ENCODE measurements at regions not wholly inside any gene's neighbourhood (a gene's known extent, or its start where the extent isn't known, plus 50 kb on each side); places are given as distances from the start of the nearest gene placed in this dataset.
"Not testable (repeated sequence)": the region's sequence is repeated elsewhere in the genome, so short reads cannot be mapped to it uniquely, and the experiment has no call there.

- Mint-ChIP-seq H3K27ac (no peak overlapping the region), H3K36me3 (ENCODE audit: low read depth) (no peaks in the 10 kb centered on the region), H3K4me1 (ENCODE audit: low read depth) (no peaks in the 10 kb centered on the region), H3K4me3 (no peak overlapping the region), H3K27me3 (no peaks in the 10 kb centered on the region), H3K9me3 (no peaks in the 10 kb centered on the region)
- intact Hi-C loops (cut with micrococcal nuclease): no loop called here
Observed at GRCh38 chr3:81245043-81245442, 516.4 kb downstream of the GBE1 start.

GRCh38 chr3:81244231-81244630 is 517.2 kb downstream of the GBE1 start:
- no peak overlapping the region for H3K4me3 Mint-ChIP-seq
- intact Hi-C loops (cut with micrococcal nuclease): no loop called here
- H3K4me1 Mint-ChIP-seq (ENCODE audit: low read depth): no peaks in the 10 kb centered on the region
- no peak overlapping the region for H3K27ac Mint-ChIP-seq
- no peaks in the 10 kb centered on the region for H3K9me3 Mint-ChIP-seq
- no peaks in the 10 kb centered on the region for H3K27me3 Mint-ChIP-seq
- H3K36me3 Mint-ChIP-seq (ENCODE audit: low read depth): no peaks in the 10 kb centered on the region

GRCh38 chr3:81242871-81243270 is 518.6 kb downstream of the GBE1 start:
- H3K27ac Mint-ChIP-seq: no peak overlapping the region
- H3K9me3 Mint-ChIP-seq: no peaks in the 10 kb centered on the region
- no peak overlapping the region for H3K4me3 Mint-ChIP-seq
- no peaks in the 10 kb centered on the region for H3K4me1 Mint-ChIP-seq (ENCODE audit: low read depth)
- H3K27me3 Mint-ChIP-seq: no peaks in the 10 kb centered on the region
- no peaks in the 10 kb centered on the region for H3K36me3 Mint-ChIP-seq (ENCODE audit: low read depth)
- intact Hi-C loops (cut with micrococcal nuclease): no loop called here

GRCh38 chr3:81237181-81237580 is 524.3 kb downstream of the GBE1 start:
- H3K27me3 Mint-ChIP-seq: no peaks in the 10 kb centered on the region
- H3K4me3 Mint-ChIP-seq: no peak overlapping the region
- H3K36me3 Mint-ChIP-seq (ENCODE audit: low read depth): no peaks in the 10 kb centered on the region
- intact Hi-C loops (cut with micrococcal nuclease): no loop called here
- no peaks in the 10 kb centered on the region for H3K9me3 Mint-ChIP-seq
- no peak overlapping the region for H3K27ac Mint-ChIP-seq
- H3K4me1 Mint-ChIP-seq (ENCODE audit: low read depth): no peaks in the 10 kb centered on the region

GRCh38 chr3:81218023-81218422 is 543.4 kb downstream of the GBE1 start:
- intact Hi-C loops (cut with micrococcal nuclease): no loop called here
- Mint-ChIP-seq H3K27me3 (no peaks in the 10 kb centered on the region), H3K4me3 (no peak overlapping the region), H3K27ac (no peak overlapping the region), H3K9me3 (no peaks in the 10 kb centered on the region), H3K4me1 (ENCODE audit: low read depth) (no peaks in the 10 kb centered on the region), H3K36me3 (ENCODE audit: low read depth) (no peaks in the 10 kb centered on the region)

GRCh38 chr3:81217101-81217500 is 544.3 kb downstream of the GBE1 start:
- intact Hi-C loops (cut with micrococcal nuclease): no loop called here
- Mint-ChIP-seq H3K9me3 (no peaks in the 10 kb centered on the region), H3K4me3 (no peak overlapping the region), H3K27me3 (no peaks in the 10 kb centered on the region), H3K4me1 (ENCODE audit: low read depth) (no peaks in the 10 kb centered on the region), H3K36me3 (ENCODE audit: low read depth) (no peaks in the 10 kb centered on the region), H3K27ac (no peak overlapping the region)

GRCh38 chr3:81216192-81216591 is 545.3 kb downstream of the GBE1 start:
- Mint-ChIP-seq H3K9me3 (no peaks in the 10 kb centered on the region), H3K27ac (no peak overlapping the region), H3K4me1 (ENCODE audit: low read depth) (no peaks in the 10 kb centered on the region), H3K27me3 (no peaks in the 10 kb centered on the region), H3K36me3 (ENCODE audit: low read depth) (no peaks in the 10 kb centered on the region), H3K4me3 (no peak overlapping the region)
- intact Hi-C loops (cut with micrococcal nuclease): no loop called here

GRCh38 chr3:81214631-81215030 is 546.8 kb downstream of the GBE1 start:
- no peaks in the 10 kb centered on the region for H3K4me1 Mint-ChIP-seq (ENCODE audit: low read depth)
- no peaks in the 10 kb centered on the region for H3K9me3 Mint-ChIP-seq
- intact Hi-C loops (cut with micrococcal nuclease): no loop called here
- H3K27me3 Mint-ChIP-seq: no peaks in the 10 kb centered on the region
- H3K36me3 Mint-ChIP-seq (ENCODE audit: low read depth): no peaks in the 10 kb centered on the region
- H3K27ac Mint-ChIP-seq: no peak overlapping the region
- no peak overlapping the region for H3K4me3 Mint-ChIP-seq

GRCh38 chr3:81199587-81199986 is 561.9 kb downstream of the GBE1 start:
- intact Hi-C loops (cut with micrococcal nuclease): no loop called here
- H3K27ac Mint-ChIP-seq: no peak overlapping the region
- no peaks in the 10 kb centered on the region for H3K4me1 Mint-ChIP-seq (ENCODE audit: low read depth)
- H3K27me3 Mint-ChIP-seq: no peaks in the 10 kb centered on the region
- H3K4me3 Mint-ChIP-seq: no peak overlapping the region
- no peaks in the 10 kb centered on the region for H3K9me3 Mint-ChIP-seq
- no peaks in the 10 kb centered on the region for H3K36me3 Mint-ChIP-seq (ENCODE audit: low read depth)

GRCh38 chr3:81198756-81199155 is 562.7 kb downstream of the GBE1 start:
- Mint-ChIP-seq H3K4me1 (ENCODE audit: low read depth) (no peaks in the 10 kb centered on the region), H3K4me3 (no peak overlapping the region), H3K9me3 (no peaks in the 10 kb centered on the region), H3K36me3 (ENCODE audit: low read depth) (no peaks in the 10 kb centered on the region), H3K27me3 (no peaks in the 10 kb centered on the region), H3K27ac (no peak overlapping the region)
- intact Hi-C loops (cut with micrococcal nuclease): no loop called here

GRCh38 chr3:81198216-81198615 is 563.2 kb downstream of the GBE1 start:
- Mint-ChIP-seq H3K4me3 (no peak overlapping the region), H3K27ac (no peak overlapping the region), H3K27me3 (no peaks in the 10 kb centered on the region), H3K36me3 (ENCODE audit: low read depth) (no peaks in the 10 kb centered on the region), H3K9me3 (no peaks in the 10 kb centered on the region), H3K4me1 (ENCODE audit: low read depth) (no peaks in the 10 kb centered on the region)
- intact Hi-C loops (cut with micrococcal nuclease): no loop called here

- Mint-ChIP-seq H3K4me1 (ENCODE audit: low read depth) (no peaks in the 10 kb centered on the region), H3K27me3 (no peaks in the 10 kb centered on the region), H3K9me3 (no peaks in the 10 kb centered on the region), H3K27ac (no peak overlapping the region), H3K36me3 (ENCODE audit: low read depth) (no peaks in the 10 kb centered on the region), H3K4me3 (no peak overlapping the region)
- intact Hi-C loops (cut with micrococcal nuclease): no loop called here
Observed at GRCh38 chr3:81197386-81197785, 564.1 kb downstream of the GBE1 start.

- H3K36me3 Mint-ChIP-seq (ENCODE audit: low read depth): no peaks in the 10 kb centered on the region
Observed at GRCh38 chr3:81195478-81195877, 566.0 kb downstream of the GBE1 start.

GRCh38 chr3:81186412-81186811 is 575.0 kb downstream of the GBE1 start:
- no peaks in the 10 kb centered on the region for H3K36me3 Mint-ChIP-seq (ENCODE audit: low read depth)
- no peaks in the 10 kb centered on the region for H3K27me3 Mint-ChIP-seq
- H3K9me3 Mint-ChIP-seq: peaks cover 46% of the 10 kb centered on the region
- no peak overlapping the region for H3K4me3 Mint-ChIP-seq
- intact Hi-C loops (cut with micrococcal nuclease): no loop called here
- no peak overlapping the region for H3K27ac Mint-ChIP-seq
- no peaks in the 10 kb centered on the region for H3K4me1 Mint-ChIP-seq (ENCODE audit: low read depth)

More at GRCh38 chr3:81195478-81195877, 566.0 kb downstream of the GBE1 start:
- H3K27me3 Mint-ChIP-seq: no peaks in the 10 kb centered on the region
- H3K27ac Mint-ChIP-seq: no peak overlapping the region
- no peaks in the 10 kb centered on the region for H3K9me3 Mint-ChIP-seq
- no peaks in the 10 kb centered on the region for H3K4me1 Mint-ChIP-seq (ENCODE audit: low read depth)
- intact Hi-C loops (cut with micrococcal nuclease): no loop called here
- H3K4me3 Mint-ChIP-seq: no peak overlapping the region

GRCh38 chr3:81182086-81182875 is 579.2 kb downstream of the GBE1 start:
- H3K36me3 Mint-ChIP-seq (ENCODE audit: low read depth); intact Hi-C loops (cut with micrococcal nuclease); H3K27ac Mint-ChIP-seq; H3K4me1 Mint-ChIP-seq (ENCODE audit: low read depth); H3K27me3 Mint-ChIP-seq; H3K4me3 Mint-ChIP-seq: not testable (repeated sequence)
- peaks cover 44% of the 10 kb centered on the region for H3K9me3 Mint-ChIP-seq

Measured in dendritic cell treated with granulocyte-macrophage colony-stimulating factor and Interleukin-4, amounts not matched to agents 40 ng/mL and 50 ng/mL, for 4 days (primary cell).